Hippocampal formation (tissue), 2 donors: ENCODE measurements at regions not wholly inside any gene's neighbourhood (a gene's known extent, or its start where the extent isn't known, plus 50 kb on each side); places are given as distances from the start of the nearest gene placed in this dataset.

Experiments
- DNase-seq, 2 donors: peaks; one replicate each; lab custom pipeline; 2025; lab: John Stamatoyannopoulos, UW

DNA sequence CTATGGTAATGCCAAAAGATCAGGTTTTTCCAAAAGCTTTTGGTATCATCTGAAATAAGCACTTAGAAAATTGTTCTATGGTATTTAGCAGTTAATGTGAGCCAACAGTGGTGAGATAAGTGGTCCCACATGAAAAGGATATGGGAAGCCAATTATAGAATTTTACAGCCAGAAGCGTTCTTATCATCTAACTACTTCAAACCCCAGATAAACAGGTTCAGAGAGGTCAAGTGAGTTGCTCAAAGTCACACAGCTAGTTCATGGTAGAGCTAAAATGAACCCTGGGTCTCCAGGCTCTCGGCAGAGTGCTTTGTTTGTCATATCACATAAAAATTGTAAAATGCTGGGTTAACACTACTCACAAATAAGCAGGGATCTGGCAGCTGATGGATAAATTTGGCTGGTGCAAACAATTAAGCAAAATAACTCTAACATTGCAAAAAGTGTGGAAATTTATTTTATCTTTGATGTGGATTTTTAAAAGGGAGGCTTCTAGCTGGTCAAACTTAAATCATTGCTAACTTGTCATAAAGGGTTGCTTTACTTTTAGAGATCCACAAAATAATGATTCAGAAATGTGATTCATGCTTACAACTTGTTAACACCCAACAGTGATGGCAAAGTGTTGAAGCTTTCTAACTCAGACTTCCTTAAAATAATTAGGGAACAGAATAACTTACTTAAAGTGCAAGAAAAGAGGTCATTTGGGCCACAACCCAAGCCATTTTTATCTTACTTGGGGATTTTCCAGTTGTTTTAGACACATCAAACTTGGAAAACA is 202.8 kb upstream of the TBC1D5 start:
- no peak for DNase-seq

DNA sequence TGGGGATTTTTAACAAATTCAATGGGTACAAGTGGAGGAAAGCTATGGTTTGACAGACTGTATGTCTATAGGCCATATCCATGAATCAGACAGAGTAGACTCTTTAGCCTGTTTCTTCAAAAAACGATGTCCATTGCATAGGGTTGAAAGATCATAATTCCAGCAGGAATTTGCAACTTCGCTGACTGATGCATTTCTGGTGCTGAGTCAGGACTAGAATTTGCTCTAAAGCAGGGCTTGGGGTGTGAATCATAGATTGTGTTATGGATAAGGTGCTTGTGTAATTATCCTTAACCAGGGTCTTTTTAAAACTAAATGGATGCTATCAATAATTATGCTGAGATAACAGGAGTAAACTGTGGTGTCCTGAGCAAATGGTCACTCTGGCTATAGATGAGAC is 200.4 kb upstream of the TBC1D5 start:
- no peak for DNase-seq

DNA sequence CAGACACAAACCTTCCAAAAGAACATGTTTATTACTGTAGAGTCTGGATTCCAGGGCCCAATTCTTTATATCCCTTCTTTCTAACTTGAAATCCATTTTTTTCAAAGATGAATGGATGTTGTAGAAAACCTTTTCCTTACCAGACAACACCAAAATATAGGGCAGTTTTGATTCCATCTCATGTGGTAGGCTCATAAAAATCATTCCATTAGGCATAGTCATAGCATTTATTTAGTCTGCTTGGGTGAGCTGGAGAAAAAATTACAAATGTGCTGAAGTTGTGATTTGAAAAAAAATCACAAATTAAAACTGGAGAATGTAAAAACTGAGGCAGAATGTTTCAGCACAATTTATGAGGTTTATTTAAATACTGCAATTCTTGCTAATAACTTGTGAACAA is 199.3 kb upstream of the TBC1D5 start:
- no peak for DNase-seq

DNA sequence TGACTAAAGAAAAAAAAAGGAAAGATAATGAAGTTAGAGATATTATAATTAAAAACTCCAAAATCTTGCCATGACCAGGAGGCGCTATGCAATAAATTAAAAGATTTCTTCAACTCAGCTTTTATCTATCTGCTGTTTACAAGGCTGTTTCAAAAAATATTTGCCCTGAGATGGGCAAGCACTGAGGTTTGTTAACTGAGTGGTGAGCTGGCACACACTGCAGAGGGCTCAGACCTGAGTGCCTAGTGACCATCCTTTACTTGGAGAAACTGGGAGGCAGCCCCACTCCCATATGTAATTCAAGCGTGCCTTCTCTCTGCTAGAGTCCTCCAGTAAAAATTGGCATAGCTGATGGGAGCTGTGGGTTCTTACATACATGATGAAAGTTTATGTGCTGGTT is 198.7 kb upstream of the TBC1D5 start:
- DNase-seq = no peak

DNA sequence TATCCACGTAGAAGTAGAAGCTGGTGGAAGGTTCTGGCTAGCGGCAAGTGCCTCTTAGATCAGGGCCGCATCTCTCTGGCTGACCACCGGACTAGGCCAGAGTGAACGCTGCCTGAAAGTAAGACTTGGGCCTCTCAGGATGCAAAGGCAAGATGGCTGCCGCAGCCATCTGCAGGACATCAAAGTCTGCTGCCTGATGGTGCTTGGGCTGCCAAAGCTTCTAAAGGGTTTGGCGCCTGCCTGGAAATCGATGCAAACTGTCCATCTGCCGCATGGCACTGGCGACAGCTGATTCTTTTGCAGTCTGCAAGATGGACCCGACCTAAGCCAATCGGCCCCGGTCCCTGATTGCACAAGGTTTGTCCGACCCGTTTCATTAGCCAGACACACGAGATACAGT is 196.7 kb upstream of the TBC1D5 start:
- no peak for DNase-seq

DNA sequence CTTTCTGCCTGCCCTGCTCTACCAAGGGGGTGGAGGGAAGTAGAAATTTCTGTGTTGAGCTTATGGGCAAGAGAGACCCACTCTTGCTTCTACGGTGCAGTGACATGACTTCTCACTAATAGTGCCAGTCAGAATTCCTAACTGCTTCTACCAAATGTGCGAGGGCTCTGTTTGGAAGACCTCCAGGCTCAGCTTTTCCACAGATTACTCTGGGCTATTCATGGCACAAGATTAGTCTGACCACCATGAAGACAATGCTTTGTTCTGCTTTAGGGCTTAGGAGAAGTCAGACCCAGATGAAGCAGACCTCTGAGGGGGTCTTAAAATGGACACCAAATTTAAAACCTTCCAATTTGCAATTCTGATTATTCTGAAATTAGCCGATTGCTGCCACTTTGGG is 195.9 kb upstream of the TBC1D5 start:
- DNase-seq = no peak

DNA sequence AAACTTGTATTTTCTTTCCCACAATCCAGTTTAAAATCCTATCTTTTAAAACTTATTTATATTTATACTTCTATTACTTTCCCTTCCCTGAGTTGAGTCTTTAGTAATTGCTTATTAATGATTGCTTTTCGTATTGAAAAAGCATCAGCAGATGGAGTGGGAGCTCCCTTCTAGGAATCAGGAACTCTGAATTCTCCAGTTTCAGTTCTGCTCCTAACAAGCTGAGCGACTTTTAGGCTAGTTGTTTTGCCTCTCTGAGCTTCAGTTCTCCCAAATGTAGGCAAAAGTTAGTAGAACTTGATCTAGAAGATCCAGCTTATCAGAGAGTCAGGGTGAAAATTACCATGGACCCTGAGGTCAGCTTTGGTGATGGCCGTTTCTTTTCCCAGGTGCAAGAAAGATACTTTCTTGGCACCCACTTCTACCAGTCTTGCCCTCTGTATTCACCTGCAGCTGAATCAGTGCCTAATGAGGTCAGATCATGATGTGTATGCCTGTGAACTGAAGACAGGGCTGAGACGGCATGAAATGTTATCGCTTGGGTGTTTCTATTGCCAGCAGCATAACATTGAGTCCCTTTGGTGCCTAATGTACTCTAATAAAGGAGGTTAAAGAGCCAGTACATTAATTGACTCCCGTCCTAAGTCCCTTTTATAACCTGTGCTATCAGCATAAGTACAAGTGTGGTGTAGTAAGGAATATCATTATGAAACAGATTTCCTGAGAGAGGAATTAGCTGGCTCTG is 194.5 kb upstream of the TBC1D5 start:
- no peak for DNase-seq

DNA sequence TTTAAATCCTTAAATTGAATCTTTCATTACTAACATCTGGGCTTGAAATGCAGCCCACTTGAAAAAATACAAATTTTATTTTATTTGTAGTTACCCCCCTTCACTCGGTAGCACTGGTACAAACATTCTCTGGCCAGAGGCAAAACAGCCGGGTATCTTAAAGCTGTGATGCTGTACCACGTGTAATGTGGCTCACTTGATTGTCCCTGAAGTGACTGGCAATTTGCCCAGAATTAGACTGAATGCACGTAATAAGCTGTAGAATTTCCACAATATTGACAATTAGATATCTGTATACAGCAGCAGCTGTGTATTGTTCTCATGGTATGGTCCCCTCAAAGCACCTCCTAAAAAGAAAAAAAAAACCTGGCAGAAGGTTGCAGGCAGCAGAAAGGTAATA is 192.8 kb upstream of the TBC1D5 start:
- DNase-seq = no peak

DNA sequence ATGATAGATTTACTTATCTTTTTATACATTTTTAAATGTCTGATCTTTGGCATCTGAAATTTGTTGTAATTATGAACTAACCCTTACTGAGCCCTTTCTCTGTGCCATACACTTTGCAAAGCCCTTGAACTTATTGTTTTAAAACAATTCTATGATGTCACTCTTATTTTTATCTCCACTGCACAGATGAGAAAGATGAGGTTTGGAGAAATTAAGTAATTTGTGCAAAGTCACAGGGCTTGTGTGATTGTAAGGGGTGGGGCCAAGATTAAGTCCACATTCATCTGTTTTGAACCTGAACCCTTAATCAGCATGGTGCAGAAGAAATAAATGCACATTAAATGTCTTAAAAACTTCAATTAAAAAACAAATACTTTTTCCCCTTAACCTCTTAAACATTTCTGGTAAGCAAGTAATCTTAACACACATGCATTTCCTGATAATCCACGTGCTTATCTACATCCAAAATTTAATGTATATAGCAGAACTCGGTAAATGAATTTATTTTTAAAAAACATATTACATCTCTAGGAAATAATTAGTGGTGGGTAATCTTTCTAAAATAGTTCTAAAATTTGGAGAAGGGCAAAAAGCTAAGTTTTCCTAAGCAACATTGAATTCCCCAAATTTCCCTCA is 189.8 kb upstream of the TBC1D5 start:
- DNase-seq = no peak

DNA sequence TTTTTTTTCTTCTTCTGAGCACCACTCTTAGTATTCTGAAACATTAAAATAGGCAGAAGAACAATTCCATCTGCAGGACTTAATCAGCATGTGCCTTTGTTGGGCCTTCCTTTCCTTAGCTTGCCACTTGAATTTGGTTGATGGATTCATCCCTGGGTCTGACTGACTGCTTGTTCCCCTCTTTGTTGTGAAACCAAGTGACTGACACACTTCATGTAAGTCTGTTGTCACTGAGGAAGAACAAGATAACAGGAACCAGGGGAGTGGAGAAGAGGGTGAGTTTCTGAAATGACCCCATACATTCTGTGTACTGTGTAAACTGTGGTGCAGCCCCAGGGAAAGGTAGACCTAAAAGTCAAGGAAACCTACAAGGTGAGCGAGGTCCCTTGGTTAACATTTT is 188.7 kb upstream of the TBC1D5 start:
- DNase-seq = no peak

DNA sequence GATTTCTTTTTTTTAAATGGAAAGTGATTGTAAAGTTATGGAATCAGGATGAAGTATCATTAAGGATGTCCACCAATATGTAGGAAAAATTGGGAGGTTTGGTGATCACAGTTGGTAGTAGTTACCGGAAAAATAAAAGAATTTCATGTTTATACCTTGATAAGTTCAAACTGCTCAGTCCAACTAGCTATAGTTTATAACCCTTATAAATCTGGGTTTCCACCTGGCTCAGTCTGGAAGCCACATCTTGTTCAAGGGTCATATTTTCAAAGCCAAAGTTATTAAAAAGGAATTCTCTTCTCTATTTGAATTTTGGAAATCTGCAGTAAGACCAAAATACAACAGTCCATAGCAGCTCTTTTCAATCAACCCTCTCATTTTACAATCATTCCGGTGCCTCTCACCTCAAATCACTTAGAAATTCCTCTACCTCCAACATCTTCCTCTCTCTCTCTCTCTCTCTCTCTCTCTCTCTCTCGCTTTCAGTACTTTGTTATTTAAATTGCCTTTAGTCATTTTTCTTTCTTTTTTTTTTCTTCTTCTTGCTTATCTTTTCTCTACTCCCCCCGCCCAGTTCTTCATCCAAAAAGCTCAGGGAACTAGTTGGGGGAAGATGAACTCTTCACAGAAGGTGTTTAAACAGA is 186.2 kb upstream of the TBC1D5 start:
- DNase-seq = no peak

DNA sequence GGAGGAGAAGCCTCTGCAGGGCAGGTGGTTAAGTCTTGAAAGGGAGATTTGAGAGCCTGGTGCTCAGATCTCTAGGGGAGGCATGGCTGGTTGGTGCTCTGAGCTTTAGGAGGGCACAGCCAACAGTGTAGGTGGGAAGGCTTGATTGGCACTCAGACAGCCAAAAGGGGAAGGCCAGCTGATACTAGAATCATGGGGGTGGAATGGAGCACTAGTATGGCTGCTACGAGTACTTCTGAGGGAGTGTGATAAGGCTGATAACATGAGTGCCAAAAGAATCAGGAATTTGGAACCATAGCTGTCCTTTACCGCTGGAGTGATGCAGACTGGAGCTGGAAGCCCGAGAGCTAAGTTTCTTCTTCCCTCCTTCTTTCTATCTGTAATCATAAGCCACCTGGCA is 184.6 kb upstream of the TBC1D5 start:
- no peak for DNase-seq

DNA sequence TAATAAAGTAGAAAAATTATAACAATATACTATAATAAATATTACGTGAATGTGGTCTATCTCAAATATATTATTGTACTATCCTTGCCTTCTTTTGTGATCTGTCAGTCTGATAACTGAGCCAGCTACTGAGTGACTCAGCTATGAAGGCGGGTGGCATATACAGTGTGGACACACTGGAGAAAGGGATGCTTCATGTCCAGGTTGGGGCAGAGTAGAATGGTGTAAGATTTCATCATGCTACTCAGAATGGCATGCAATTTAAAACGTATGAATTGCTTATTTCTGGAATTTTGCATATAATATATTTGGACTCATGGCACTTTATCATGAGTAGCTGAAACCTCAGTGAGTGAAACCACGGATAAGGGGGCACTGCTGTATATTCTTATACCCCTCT is 172.9 kb upstream of the TBC1D5 start:
- DNase-seq = no peak

DNA sequence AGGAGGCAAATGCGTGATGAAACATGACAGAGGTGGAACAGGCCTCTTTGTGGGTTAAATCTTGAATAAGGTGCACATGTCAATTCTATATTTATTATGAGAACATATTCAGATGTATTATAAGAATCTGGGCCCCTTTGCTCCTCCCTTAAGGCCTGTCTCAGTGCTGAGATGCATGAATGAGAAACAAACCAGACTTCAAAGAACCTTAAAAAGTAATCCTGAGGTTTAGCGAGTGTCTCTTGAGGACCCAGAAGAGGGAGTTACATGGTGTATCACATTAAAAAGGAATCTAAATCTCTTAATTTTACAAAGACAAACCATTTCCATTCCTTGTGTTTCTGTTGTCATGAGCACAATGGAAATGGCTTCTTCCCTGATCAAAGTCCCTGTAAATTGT is 170.9 kb upstream of the TBC1D5 start:
- DNase-seq = no peak

DNA sequence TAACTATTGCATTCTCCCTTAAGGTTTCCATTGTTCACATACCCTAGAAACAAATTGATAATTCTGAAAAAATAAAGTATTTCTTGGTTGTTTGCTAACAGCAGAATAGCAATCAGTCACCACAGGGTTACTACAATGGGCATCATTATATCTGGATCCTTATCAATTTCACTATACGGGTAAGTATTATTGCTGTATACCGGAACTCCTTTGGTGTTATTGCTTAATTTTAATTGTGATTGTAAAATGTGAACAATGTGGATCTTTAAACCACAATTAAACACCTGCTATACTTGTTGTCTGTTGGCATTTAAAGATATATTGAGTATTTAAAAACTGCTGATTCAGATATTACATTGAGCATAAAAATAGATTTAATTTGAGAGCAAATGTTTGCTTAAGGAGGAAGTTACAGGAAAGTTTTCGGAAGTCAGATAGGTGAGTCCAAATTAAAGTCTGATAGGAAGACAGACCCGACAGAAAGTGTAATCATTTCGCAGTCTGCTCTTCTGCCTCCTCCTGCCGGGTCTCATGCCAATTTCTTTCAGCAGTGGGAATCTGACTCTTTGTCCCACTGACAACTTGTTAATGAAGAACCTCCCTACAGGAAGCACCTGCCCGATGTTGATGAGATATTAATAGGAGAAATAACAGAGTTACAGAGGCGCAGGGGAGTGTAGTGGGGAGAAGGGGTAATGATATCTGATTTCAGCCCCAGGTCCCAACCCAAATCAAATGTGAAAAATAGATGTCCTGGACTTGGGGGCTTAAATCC is 169.7 kb upstream of the TBC1D5 start:
- no peak for DNase-seq

DNA sequence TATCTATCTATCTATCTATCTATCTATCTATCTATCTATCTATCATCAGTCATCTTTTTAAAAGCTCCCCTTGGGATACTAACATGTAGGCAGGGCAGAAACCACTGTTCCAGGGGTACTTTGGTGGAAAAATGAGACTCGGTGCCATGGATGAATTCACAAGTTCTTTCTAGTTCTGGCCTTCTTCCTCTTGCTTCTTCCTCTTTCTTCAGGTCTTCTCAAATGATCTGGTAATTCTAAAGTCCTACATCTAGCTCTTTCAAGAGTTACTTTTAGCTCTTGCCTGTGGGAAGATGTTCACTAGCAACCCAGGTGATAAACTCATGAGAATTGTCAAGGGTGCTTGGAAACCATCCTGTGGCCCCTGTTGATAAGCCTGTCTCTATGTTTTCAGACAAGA is 168.5 kb upstream of the TBC1D5 start:
- DNase-seq = no peak

DNA sequence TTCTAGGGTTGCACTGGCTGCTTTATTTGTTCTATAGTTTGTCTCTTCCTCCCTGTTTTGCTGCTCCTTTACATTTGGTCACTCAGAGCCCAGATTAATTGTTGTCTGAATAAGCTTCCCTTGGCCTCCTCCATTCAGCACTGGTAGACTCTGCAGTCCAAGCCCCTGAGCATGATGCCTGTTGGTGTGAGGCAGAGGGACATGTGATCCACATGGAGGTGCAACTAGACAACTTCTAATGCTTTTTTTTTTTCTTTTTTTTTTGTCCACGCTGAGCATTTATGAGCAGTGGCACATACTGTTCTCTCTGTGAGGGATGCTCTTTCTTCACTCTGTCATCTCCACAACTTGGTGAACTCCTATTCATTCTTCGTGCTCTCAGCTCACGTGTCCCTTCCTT is 167.3 kb upstream of the TBC1D5 start:
- DNase-seq = no peak

DNA sequence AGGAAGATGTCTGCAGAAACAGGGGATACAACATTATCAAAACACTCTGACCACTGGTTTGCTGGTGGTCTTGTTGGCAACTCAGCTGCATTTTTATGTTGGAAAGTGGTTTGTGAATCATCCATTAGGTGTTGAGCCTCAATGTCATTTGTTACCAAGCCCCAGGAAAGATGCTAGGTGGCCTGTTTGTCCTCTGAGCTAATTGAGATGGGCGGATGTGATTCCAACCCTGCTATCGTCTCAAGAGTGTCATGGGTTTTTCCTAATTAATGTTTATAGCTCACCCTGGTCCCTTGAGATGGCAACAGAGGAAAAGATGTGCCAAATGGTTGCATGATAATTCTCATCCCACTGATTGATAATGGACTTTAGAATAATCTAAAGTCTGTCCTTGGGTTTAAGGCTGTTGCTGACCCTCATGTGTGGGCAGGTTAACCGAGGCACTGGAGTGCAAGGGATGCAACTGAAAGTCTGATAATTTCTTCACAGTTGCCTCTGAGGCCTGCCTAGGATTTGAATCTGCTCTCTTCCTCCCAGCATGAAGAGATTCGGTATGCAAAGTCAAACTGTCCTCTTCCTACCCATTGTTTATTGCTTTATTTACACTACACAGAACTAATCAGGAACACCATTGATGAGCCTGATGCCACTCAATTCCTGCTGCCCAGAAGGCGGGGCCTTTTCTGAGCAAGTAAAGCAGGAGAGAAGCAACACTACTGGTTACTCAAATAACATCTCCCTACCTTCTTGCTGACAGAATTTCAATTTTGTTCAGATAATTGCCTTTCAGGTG is 166.2 kb upstream of the TBC1D5 start:
- no peak for DNase-seq

DNA sequence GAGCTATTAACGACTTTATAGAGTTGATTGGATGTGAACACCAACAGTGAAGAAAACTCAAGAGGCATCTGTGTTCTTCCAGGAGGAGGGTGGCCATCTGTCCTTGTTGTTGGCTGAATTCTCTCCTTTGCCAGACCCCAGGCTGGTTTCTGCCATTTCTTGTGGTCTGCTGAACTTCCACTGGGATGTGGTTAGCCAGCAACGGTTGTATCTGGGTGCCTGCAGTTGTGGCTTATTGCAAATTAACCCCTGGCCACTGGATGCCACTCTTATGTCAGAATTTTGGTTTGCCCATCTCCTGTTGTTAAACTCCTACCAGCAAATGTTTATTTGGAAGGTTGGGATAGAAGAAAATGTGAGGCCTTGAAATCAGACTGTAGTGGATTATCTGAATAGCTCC is 163.6 kb upstream of the TBC1D5 start:
- peak in 1 of 2 donors; percentile 12 for DNase-seq

DNA sequence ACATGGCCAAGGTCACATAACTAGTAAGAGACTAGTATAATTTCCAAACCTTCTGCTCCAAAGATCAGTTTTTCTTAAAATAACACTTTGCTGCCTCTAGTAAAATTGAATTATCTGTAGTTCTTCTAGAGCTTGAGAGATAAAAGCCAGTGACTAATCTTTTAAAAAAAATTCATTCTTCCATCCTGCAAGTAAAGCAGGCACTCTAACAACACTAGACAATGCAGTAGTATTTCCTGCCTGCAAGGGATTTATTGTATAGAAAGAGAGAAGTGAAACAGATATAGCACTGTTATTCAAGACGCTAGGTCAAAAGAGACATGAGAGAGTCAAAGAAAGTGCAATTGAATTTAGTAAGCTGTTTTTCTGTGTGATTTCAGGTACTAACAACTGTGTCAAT is 159.5 kb upstream of the TBC1D5 start:
- DNase-seq = no peak

DNA sequence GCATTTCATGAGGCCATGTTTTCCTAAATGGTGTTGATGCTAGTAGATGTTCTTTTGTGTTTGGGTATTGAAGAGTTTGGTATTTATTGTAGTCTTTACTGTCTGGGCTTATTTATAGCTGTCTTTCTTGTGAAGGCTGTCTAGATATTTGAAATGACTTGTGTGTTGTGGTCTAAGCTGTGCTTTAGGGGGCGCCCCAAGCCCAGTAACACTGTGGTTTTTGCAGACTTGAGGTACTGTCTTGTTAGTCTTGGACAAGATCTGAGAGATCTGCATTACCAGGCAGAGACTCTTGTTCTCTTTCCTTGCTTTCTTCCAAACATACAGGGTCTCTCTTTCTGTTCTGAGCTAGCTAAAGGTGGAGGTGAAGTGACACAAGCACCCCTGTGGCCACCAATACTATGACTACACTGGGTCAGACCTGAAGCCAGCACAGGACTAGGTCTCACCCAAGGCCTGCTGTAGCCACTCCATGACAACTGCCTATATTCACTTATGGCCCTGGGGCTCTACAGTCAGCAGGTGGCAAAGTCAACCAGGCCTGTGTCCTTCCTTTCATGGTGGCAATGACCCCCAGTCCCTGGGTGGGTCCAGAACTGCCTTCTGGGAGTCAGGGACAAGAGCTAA is 152.1 kb upstream of the TBC1D5 start:
- DNase-seq = peak in 1 of 2 donors; percentile 2
